ENCODE measurements at regions not wholly inside any gene's neighbourhood (a gene's known extent, or its start where the extent isn't known, plus 50 kb on each side); places are given as distances from the start of the nearest gene placed in this dataset.

DNA sequence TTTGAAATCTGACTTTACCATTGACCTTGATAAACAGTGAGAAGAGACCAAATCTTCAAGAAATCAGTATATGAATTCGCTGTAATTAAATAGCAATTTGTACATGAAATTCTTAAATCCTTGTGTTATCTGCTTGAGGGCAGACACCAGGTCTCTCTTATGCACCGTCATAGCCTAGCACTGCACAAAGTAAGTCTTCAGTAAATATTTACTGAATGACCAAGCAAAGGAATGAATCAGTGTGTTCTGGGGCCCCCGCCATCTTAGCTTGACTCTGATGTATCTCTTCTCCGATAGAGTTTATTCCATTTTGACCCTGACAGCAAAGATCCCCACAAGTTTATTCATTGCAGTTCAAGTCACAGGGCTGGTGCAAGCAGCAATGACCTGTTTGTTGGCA is 328.0 kb downstream of the TMEM114 start:
- H3K9me3 Mint-ChIP-seq = no peaks in the 10 kb centered on the region
- H3K27ac Mint-ChIP-seq = no peak overlapping the region
- no peak for TF ChIP-seq CTCF (conservative IDR thresholded peaks at IDR 0.05)
- H3K4me3 Mint-ChIP-seq = no peak overlapping the region
- peaks cover 13% of the 10 kb centered on the region for H3K27me3 Mint-ChIP-seq
- DNase-seq (ENCODE audit: extremely low spot score, unreplicated experiment) = no peak
- H3K36me3 Mint-ChIP-seq = no peaks in the 10 kb centered on the region
- H3K4me1 Mint-ChIP-seq (ENCODE audit: unreplicated experiment) = no peaks in the 10 kb centered on the region

- DNase-seq (ENCODE audit: extremely low spot score, unreplicated experiment) = no peak
- Mint-ChIP-seq H3K9me3 (no peaks in the 10 kb centered on the region), H3K4me1 (ENCODE audit: unreplicated experiment) (no peaks in the 10 kb centered on the region), H3K27me3 (peaks cover 13% of the 10 kb centered on the region), H3K4me3 (no peak overlapping the region), H3K27ac (no peak overlapping the region), H3K36me3 (no peaks in the 10 kb centered on the region)
- no peak for TF ChIP-seq CTCF (conservative IDR thresholded peaks at IDR 0.05)
These were observed 330.2 kb downstream of the TMEM114 start for GRCh38 chr16:8260140-8260539.

GRCh38 chr16:8258523-8258922 is 331.8 kb downstream of the TMEM114 start:
- Mint-ChIP-seq H3K4me3 (no peak overlapping the region), H3K9me3 (no peaks in the 10 kb centered on the region), H3K4me1 (ENCODE audit: unreplicated experiment) (no peaks in the 10 kb centered on the region), H3K27me3 (peaks cover 13% of the 10 kb centered on the region), H3K27ac (no peak overlapping the region), H3K36me3 (no peaks in the 10 kb centered on the region)
- no peak for DNase-seq (ENCODE audit: extremely low spot score, unreplicated experiment)
- no peak for TF ChIP-seq CTCF (conservative IDR thresholded peaks at IDR 0.05)

DNA sequence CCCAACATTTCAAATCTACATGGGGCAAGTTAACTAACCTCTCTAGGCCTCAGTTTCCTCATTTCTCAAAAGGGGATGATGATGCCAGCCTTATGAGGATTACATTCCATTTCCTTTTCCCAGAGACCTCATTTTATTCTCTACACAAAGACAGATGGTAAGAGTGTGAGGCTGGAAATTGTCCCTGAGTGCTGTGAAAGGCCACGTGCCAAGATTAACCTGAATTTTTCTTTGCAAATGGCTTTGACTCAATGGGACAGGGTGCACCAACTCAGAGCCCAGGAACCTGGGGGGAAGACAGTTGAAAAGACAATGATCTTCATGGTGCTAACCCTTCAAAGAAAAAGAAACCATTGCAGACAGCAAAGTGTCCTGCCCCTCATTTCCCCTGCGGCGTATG is 332.8 kb downstream of the TMEM114 start:
- peaks cover 13% of the 10 kb centered on the region for H3K27me3 Mint-ChIP-seq
- no peak for TF ChIP-seq CTCF (conservative IDR thresholded peaks at IDR 0.05)
- H3K27ac Mint-ChIP-seq = no peak overlapping the region
- no peak for DNase-seq (ENCODE audit: extremely low spot score, unreplicated experiment)
- H3K4me1 Mint-ChIP-seq (ENCODE audit: unreplicated experiment) = no peaks in the 10 kb centered on the region
- H3K36me3 Mint-ChIP-seq = no peaks in the 10 kb centered on the region
- H3K9me3 Mint-ChIP-seq = no peaks in the 10 kb centered on the region
- no peak overlapping the region for H3K4me3 Mint-ChIP-seq

DNA sequence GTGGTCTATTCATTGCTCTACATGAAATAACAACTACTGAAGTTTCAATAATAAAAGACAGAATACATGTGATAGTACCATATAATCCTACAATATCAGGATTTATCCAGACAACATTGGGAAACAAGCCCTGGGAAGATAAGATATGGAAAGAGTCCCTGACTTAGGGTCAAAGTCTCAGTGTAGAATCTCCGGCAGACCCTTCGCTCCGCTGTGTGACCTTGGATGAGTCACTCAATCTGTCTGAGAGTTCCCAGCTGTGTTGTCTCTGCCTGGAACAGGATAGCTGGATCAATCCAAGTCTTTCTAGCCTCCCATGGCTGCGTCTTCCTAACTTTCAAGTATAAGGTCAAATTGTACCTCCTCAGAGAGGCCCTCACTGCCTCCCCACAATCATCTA is 335.9 kb downstream of the TMEM114 start:
- no peaks in the 10 kb centered on the region for H3K36me3 Mint-ChIP-seq
- H3K4me3 Mint-ChIP-seq = no peak overlapping the region

More for the DNA sequence above, 335.9 kb downstream of the TMEM114 start:
- H3K27me3 Mint-ChIP-seq = peaks cover 12% of the 10 kb centered on the region
- DNase-seq (ENCODE audit: extremely low spot score, unreplicated experiment) = no peak
- H3K9me3 Mint-ChIP-seq = no peaks in the 10 kb centered on the region
- TF ChIP-seq CTCF (conservative IDR thresholded peaks at IDR 0.05) = no peak
- H3K27ac Mint-ChIP-seq = no peak overlapping the region
- H3K4me1 Mint-ChIP-seq (ENCODE audit: unreplicated experiment) = no peaks in the 10 kb centered on the region
